NCI-H146 treated with DMSO at 0.1 percent for 48 hours (cell line): ENCODE measurements at regions not wholly inside any gene's neighbourhood (a gene's known extent, or its start where the extent isn't known, plus 50 kb on each side); places are given as distances from the start of the nearest gene placed in this dataset.
"Not testable (repeated sequence)": the region's sequence is repeated elsewhere in the genome, so short reads cannot be mapped to it uniquely, and the experiment has no call there.

ENCODE experiments used
- DNase-seq: peaks from one replicate; lab custom pipeline; 2025; ENCODE audit not compliant: unreplicated experiment; lab: John Stamatoyannopoulos, UW

GRCh38 chr2:102871707-102872106, 109.9 kb downstream of the TMEM182 start:
- DNase-seq = no peak

DNA sequence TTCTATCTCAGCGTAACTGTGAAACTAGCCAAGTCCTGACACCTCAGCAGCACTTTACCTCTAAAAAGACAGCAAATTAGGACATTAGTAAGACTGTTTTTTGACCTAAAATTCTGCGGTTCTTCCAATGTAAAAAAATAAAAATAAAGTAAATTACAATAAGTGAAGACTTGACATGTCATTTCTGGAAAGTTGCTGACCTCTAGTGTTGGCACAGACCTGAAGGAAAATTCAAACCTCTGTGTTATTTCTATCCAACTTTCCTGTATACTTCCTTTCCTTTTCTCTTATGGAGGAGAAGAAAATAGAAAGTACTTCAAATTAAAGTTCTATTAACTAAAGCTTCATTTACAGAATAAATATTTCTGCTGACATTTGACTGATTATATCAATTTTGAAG, 110.6 kb downstream of the TMEM182 start:
- no peak for DNase-seq

DNA sequence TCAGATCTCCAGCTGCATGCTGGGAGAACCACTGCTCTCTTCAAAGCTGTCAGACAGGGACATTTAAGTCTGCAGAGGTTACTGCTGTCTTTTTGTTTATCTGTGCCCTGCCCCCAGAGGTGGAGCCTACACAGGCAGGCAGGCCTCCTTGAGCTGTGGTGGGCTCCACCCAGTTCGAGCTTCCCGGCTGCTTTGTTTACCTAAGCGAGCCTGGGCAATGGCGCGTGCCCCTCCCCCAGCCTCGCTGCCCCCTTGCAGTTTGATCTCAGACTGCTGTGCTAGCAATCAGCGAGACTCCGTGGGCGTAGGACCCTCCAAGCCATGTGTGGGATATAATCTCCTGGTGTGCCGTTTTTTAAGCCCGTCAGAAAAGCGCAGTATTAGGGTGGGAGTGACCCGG, 117.7 kb downstream of the TMEM182 start:
- not testable (repeated sequence) for DNase-seq

- no peak for DNase-seq
Measured at GRCh38 chr2:102880731-102881130, 118.9 kb downstream of the TMEM182 start.

DNA sequence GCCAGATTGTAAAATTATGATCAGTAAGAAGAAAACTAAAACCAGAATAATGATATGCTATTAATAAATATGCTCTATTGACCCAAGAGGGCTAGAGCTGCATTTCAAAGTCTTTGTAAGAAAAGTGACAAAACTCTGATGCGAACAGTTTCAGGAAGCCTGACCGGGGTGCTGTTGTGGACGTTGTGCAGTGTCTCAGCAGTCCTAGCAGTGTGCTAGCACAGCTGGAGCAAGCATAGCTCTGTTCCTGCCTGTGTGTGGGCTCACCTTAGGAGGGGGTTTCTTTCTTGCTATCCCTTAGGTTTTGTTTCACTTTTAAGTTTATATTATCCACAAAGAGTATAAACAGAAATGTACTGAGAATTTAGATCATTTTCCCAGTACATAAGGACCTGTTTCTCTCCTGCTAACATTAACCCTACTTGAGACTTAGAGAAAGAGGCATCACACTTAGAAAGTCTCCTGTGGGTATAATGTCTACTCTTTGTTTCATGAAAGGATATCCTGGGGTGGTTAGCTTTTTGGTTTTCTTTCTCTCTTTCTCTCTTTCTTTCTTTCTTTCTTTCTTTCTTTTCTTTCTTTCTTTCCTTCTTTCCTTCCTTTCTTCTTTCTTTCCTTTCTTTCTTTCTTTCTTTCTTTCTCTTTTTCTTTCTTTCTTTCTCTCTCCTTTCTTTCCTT, 124.5 kb downstream of the TMEM182 start:
- DNase-seq = no peak

GRCh38 chr2:102888514-102888913, 126.7 kb downstream of the TMEM182 start:
- DNase-seq = no peak

- DNase-seq = no peak
Measured at GRCh38 chr2:102891296-102891695, 129.5 kb downstream of the TMEM182 start.

DNA sequence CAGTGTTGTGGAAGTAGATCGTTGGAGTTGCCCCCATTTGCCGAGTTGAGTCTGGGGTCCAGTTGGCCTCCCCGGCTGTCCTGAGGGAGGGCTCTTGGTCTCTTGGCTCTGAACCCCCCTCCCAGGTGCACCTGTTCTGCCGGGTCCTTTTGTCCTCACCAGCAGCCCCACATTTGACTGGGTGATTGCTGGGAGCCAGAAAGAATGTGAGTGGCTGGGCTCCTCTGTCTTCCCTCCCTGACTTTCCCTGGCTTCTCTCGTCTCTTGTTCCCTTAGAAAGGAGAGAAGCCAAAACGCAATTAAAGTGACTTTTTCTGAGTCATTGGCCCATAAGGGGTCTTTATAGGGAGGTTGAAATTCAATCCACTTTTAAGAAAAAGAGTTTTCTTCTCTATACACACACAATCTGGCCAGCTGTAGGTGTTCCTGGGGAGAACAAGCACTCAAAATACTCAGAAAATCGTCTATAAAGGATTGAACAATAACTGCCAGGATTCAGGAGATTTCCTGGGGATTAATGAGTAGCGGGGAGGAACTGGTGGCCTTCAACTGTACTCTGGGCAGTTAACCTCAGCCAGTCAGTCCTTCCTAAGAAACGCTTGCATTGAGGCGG, 131.0 kb downstream of the TMEM182 start:
- no peak for DNase-seq

DNA sequence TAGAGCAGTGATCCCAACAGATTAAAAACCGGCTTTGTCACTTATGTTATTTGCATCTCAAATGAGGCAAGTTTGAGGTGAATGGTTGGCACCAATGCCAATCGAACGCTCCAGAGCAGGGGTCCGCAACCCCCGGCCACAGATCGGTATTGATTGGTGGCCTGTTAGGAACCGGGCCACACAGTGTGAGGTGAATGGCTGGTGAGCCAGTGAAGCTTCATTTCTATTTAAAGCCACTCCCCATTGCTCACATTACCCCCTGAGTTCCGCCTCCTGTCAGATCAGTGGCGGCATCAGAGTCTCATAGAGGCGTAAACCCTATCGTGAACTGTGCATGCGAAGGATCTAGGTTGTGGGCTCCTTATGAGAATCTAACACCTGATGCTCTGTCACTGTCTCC, 132.0 kb downstream of the TMEM182 start:
- no peak for DNase-seq

DNA sequence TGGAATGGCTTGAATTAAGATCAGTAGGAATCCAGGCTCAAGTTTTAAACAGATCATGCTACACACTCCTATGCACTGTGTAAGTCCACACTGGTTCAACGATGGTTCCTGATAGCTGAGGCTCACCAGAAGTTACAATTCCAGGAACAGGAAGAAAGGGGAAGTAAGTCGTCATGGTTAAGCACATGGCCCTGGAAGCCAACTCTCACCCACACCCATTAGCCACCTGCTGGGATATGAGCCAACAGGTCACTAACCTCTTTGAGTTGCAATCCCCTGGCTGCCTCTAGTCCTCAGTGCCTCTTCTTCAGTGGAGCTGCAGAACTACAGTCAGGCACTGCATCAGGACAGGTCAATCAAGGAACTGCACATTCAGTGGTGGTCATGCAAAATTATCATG, 133.5 kb downstream of the TMEM182 start:
- DNase-seq = no peak

DNA sequence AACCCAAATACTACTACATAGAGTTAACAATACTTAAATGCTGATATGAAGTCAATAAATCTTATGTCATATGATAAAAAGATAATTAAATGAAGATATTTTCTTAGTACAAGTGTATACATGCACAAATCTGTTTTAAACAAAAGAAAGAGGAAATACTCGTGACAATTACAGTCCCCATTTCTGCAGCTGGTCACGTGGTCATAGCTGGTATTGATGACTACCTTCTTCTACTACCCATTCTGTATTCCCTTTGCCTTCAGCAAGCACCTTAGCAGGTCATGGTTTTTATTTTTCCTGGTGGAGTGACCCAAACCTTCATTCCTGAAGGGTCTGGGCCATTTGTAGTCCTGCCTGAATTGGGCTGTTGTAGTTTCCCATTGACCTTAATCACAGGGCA, 147.4 kb downstream of the TMEM182 start:
- DNase-seq = not testable (repeated sequence)

- no peak for DNase-seq
Measured at GRCh38 chr2:102910724-102911123, 148.9 kb downstream of the TMEM182 start.

DNA sequence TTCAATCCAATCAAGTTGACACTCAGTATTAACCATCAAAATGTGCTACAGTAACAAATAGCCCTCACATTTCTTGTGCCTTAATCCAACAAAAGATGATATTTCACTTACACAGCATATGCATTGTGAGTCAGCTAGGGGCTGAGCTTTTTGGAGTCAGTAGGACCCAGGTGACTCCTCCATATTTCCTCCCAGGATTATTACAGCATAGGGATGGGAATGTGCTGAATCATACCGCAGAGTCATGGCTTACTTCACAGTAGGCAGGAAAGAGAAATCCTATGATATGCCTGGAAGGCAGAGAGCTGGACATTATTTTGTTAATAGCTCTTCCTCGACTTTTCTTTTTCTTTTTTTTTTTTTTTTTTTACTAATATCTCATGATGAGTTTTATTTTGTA, 153.3 kb downstream of the TMEM182 start:
- no peak for DNase-seq

DNA sequence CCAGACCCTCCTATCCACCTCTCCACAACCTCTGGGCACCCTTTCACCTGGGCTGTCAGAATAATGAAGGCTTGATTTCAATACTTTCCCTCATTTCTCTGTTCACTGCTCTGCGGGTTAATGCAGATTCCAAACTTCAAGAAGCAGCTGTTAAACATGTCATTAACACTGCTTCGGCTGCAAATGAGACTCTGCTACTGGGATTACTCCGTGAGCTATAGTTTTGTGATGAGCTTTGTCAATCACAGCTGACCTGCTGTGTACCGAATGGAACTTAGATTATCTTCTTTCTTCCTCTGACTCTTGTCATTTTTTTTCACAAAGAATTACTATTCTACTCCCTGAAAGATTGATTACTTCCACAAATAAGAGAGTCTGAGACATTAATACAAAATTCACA, 160.5 kb downstream of the TMEM182 start:
- DNase-seq = no peak

DNA sequence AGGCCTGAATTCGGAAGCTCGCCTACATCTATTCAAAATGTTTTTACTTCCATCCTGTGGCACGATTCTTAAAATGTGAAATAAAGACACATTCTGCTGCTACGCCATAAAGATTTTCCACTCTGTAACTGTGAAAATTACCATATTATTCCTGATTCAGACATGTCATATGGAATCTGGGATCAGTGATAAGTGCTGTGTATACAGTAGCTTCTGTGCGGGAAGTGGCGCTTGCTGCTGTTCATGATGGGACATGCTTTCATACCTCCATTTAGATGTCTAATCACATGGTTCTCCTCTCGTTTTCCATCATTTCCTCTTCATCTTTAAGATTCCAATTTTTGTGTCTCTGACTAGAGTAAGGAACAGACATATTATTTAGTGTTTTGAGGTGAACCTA, 163.2 kb downstream of the TMEM182 start:
- no peak for DNase-seq

GRCh38 chr2:102927854-102928267, 166.0 kb downstream of the TMEM182 start:
- no peak for DNase-seq

- DNase-seq = no peak
Measured at GRCh38 chr2:102929721-102930120, 167.9 kb downstream of the TMEM182 start.

- DNase-seq = peak; percentile 86
Measured at GRCh38 chr2:102932501-102932900, 170.7 kb downstream of the TMEM182 start.

DNA sequence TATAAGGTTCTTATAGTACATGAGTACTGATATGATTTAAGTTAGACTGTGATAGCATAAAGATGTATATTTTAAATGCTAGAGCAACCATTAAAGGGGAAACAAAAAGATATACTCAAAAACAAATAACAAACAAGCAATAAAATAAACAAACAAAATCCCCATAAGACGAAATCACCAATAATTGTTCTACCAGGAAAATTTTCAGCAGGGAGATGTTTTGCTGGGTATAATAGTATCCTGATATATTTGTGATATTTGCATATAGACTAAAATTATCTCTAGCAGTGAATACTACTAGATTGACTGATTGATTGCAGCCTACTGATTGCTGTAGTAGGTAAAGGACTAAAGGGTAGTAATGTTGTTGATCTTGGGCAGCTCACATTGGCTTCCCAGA, 177.4 kb downstream of the TMEM182 start:
- no peak for DNase-seq

GRCh38 chr2:102940684-102941083, 178.9 kb downstream of the TMEM182 start:
- DNase-seq = no peak

GRCh38 chr2:102942107-102942506, 180.3 kb downstream of the TMEM182 start:
- DNase-seq = no peak

GRCh38 chr2:102943251-102943650, 181.4 kb downstream of the TMEM182 start:
- DNase-seq = no peak

DNA sequence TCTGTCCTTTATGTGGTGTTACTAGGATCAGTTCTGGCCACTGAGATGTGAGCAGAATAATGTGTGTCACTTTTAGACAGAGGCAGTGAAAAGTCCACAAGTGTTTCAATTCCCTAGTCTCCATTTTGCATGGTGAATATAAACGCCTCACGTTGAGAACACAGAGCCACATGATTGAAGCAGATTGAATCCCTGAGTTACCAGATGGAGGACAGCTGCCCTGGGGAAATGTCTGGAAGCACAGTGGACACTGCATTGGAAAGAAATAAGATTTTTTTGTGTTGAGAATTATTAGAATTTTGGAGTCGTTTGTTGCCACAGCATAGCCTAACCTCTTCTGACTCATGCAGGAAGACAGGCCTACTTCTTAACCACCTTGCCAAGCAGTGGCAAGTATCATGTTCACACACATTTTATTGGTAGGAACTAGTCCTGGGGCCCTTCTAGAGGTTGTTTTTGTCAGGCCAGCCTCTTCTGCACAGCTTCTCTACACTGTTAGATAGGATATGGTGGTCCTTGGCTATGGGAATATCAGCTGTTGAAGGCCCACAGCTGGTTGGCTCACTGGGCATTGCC, 188.6 kb downstream of the TMEM182 start:
- no peak for DNase-seq
